Neural progenitor cell (in vitro differentiated cells): ENCODE measurements at regions not wholly inside any gene's neighbourhood (a gene's known extent, or its start where the extent isn't known, plus 50 kb on each side); places are given as distances from the start of the nearest gene placed in this dataset.

ENCODE experiments used
- DNase-seq: peaks from one replicate; pipeline ENCODE4 v3.0.0-alpha.2; 2016; ENCODE audit warnings: low spot score
- H2AFZ ChIP-seq: fragments of 200-600 bp; sonication (generic); replicated peaks from 2 replicates; pipeline ENCODE4 v1.6.1; 2016; ENCODE audit warnings: antibody characterized with exemption
- H3F3A ChIP-seq: fragments of 200-600 bp; sonication (generic); 2 replicates; pipeline ENCODE4 v1.6.1; 2016; ENCODE audit warnings: antibody characterized with exemption, low read depth
- H3K27ac ChIP-seq: fragments of 200-600 bp; sonication (generic); 2 replicates; pipeline ENCODE4 v1.5.1; 2016; ENCODE audit warnings: mild to moderate bottlenecking
- H3K27me3 ChIP-seq: fragments of 200-600 bp; sonication (generic); 2 replicates; pipeline ENCODE4 v1.6.1; 2016; ENCODE audit warnings: mild to moderate bottlenecking, moderate library complexity
- H3K36me3 ChIP-seq: fragments of 200-600 bp; sonication (generic); 2 replicates; pipeline ENCODE4 v1.5.1; 2016
- H3K4me1 ChIP-seq: fragments of 200-600 bp; sonication (generic); 2 replicates; pipeline ENCODE4 v1.6.1; 2016; ENCODE audit warnings: mixed run types
- H3K4me2 ChIP-seq: fragments of 200-600 bp; sonication (generic); 2 replicates; pipeline ENCODE4 v1.6.1; 2016
- H3K4me3 ChIP-seq: fragments of 200-600 bp; sonication (generic); 2 replicates; pipeline ENCODE4 v1.5.1; 2016
- H3K79me2 ChIP-seq: fragments of 200-600 bp; sonication (generic); 2 replicates; pipeline ENCODE4 v1.6.1; 2016; ENCODE audit warnings: low read depth
- H3K9ac ChIP-seq: fragments of 200-600 bp; sonication (generic); 2 replicates; pipeline ENCODE4 v1.6.1; 2016
- H3K9me3 ChIP-seq: fragments of 200-600 bp; sonication (generic); 2 replicates; pipeline ENCODE4 v1.5.1; 2016; ENCODE audit warnings: low read depth
- H4K20me1 ChIP-seq: fragments of 200-600 bp; sonication (generic); 2 replicates; pipeline ENCODE4 v1.6.1; 2016; ENCODE audit warnings: low read depth
- H3K27ac Mint-ChIP-seq: 3 replicates; pipeline ENCODE4 v1.8.0; 2021; ENCODE audit warnings: mixed read lengths
- H3K27me3 Mint-ChIP-seq: 2 replicates; pipeline ENCODE4 v1.8.0; 2022; ENCODE audit warnings: low read depth, mild to moderate bottlenecking, inconsistent platforms, moderate library complexity, mixed read lengths; ENCODE audit not compliant: insufficient read depth
- H3K36me3 Mint-ChIP-seq: 3 replicates; pipeline ENCODE4 v1.8.0; 2021; ENCODE audit warnings: mixed read lengths
- H3K4me1 Mint-ChIP-seq: 3 replicates; pipeline ENCODE4 v1.8.0; 2021; ENCODE audit warnings: mixed read lengths
- H3K4me3 Mint-ChIP-seq: 3 replicates; pipeline ENCODE4 v1.8.0; 2021; ENCODE audit warnings: mild to moderate bottlenecking, moderate library complexity, mixed read lengths
- H3K9me3 Mint-ChIP-seq: 3 replicates; pipeline ENCODE4 v1.8.0; 2020; ENCODE audit warnings: mixed read lengths
- CTCF ChIP-seq: fragments of 200-600 bp; sonication (generic); IDR thresholded peaks from 2 replicates; pipeline ENCODE4 v1.5.1; 2017; ENCODE audit warnings: antibody characterized with exemption, mild to moderate bottlenecking
- EZH2 ChIP-seq: fragments of 200-600 bp; sonication (generic); IDR thresholded peaks from 2 replicates; pipeline ENCODE4 v1.6.1; 2017; ENCODE audit warnings: antibody characterized with exemption, mild to moderate bottlenecking, moderate library complexity
- EZH2phosphoT487 ChIP-seq: fragments of 200-600 bp; sonication (generic); IDR thresholded peaks from 2 replicates; pipeline ENCODE4 v1.6.1; 2017; ENCODE audit warnings: antibody characterized with exemption

GRCh38 chr5:142517840-142518239, 168.1 kb downstream of the FGF1 start:
- H3K27ac Mint-ChIP-seq: no peak overlapping the region
- Histone ChIP-seq H3F3A (no peaks in the 10 kb centered on the region), H3K4me2 (no peak overlapping the region), H3K4me1 (no peaks in the 10 kb centered on the region), H4K20me1 (no peaks in the 10 kb centered on the region), H3K36me3 (no peaks in the 10 kb centered on the region), H3K9me3 (no peaks in the 10 kb centered on the region), H3K27me3 (no peaks in the 10 kb centered on the region), H3K79me2 (no peaks in the 10 kb centered on the region), H3K9ac (no peak overlapping the region), H3K4me3 (no peak overlapping the region), H3K27ac (no peak overlapping the region), H2AFZ (no peak overlapping the region)
- H3K36me3 Mint-ChIP-seq: peaks cover 6% of the 10 kb centered on the region
- TF ChIP-seq CTCF: no peak
- no peak for TF ChIP-seq EZH2
- no peak for TF ChIP-seq EZH2phosphoT487
- peaks cover 23% of the 10 kb centered on the region for H3K4me1 Mint-ChIP-seq
- H3K27me3 Mint-ChIP-seq: no peaks in the 10 kb centered on the region
- H3K4me3 Mint-ChIP-seq: no peak overlapping the region
- no peak for DNase-seq
- peaks cover 9% of the 10 kb centered on the region for H3K9me3 Mint-ChIP-seq

GRCh38 chr5:142516732-142517131, 169.2 kb downstream of the FGF1 start:
- H3K27ac ChIP-seq: no peak overlapping the region
- no peak for DNase-seq
- Mint-ChIP-seq H3K27me3 (no peaks in the 10 kb centered on the region), H3K4me1 (peaks cover 31% of the 10 kb centered on the region), H3K9me3 (peaks cover 8% of the 10 kb centered on the region), H3K4me3 (no peak overlapping the region), H3K36me3 (peaks cover 6% of the 10 kb centered on the region), H3K27ac (no peak overlapping the region)
- no peak overlapping the region for H3K4me2 ChIP-seq
- H3K4me1 ChIP-seq: peaks cover 8% of the 10 kb centered on the region
- no peaks in the 10 kb centered on the region for H3K9me3 ChIP-seq
- H3K27me3 ChIP-seq: no peaks in the 10 kb centered on the region
- no peak overlapping the region for H3K9ac ChIP-seq
- H4K20me1 ChIP-seq: no peaks in the 10 kb centered on the region
- no peaks in the 10 kb centered on the region for H3K79me2 ChIP-seq
- H3K4me3 ChIP-seq: no peak overlapping the region
- no peaks in the 10 kb centered on the region for H3K36me3 ChIP-seq
- H3F3A ChIP-seq: peaks cover 7% of the 10 kb centered on the region
- TF ChIP-seq EZH2: no peak
- TF ChIP-seq EZH2phosphoT487: no peak
- TF ChIP-seq CTCF: no peak
- H2AFZ ChIP-seq: no peak overlapping the region

- no peak for DNase-seq
- Histone ChIP-seq H3K9me3 (no peaks in the 10 kb centered on the region), H3F3A (peaks cover 7% of the 10 kb centered on the region), H3K4me1 (peaks cover 8% of the 10 kb centered on the region), H3K27me3 (no peaks in the 10 kb centered on the region), H4K20me1 (no peaks in the 10 kb centered on the region), H3K4me2 (no peak overlapping the region), H2AFZ (no peak overlapping the region), H3K79me2 (no peaks in the 10 kb centered on the region), H3K9ac (no peak overlapping the region), H3K4me3 (no peak overlapping the region), H3K27ac (no peak overlapping the region), H3K36me3 (no peaks in the 10 kb centered on the region)
- H3K4me3 Mint-ChIP-seq: no peak overlapping the region
- H3K9me3 Mint-ChIP-seq: peaks cover 8% of the 10 kb centered on the region
- H3K27me3 Mint-ChIP-seq: no peaks in the 10 kb centered on the region
- TF ChIP-seq EZH2 (no peak), CTCF (no peak), EZH2phosphoT487 (no peak)
- H3K27ac Mint-ChIP-seq: no peak overlapping the region
- peaks cover 6% of the 10 kb centered on the region for H3K36me3 Mint-ChIP-seq
- peaks cover 24% of the 10 kb centered on the region for H3K4me1 Mint-ChIP-seq
Measured at GRCh38 chr5:142515036-142515435, 170.9 kb downstream of the FGF1 start.
